Colonic mucosa (tissue), 4 donors: ENCODE measurements at regions not wholly inside any gene's neighbourhood (a gene's known extent, or its start where the extent isn't known, plus 50 kb on each side); places are given as distances from the start of the nearest gene placed in this dataset.

Experiments used
- DNase-seq: peaks from one replicate; pipeline ENCODE4 v3.0.0-alpha.2; 2020
- H3K27ac ChIP-seq: fragments of 200-600 bp; one replicate; pipeline ENCODE4 v1.8.0; 2021
- H3K27me3 ChIP-seq: fragments of 200-600 bp; one replicate; pipeline ENCODE4 v1.8.0; 2021
- H3K36me3 ChIP-seq: fragments of 200-600 bp; one replicate; pipeline ENCODE4 v1.8.0; 2021
- H3K4me1 ChIP-seq: fragments of 200-600 bp; one replicate; pipeline ENCODE4 v1.8.0; 2021; ENCODE audit warnings: mild to moderate bottlenecking
- H3K4me3 ChIP-seq: fragments of 200-600 bp; one replicate; pipeline ENCODE4 v1.8.0; 2021
- H3K9ac ChIP-seq, 2 donors: one replicate each; pipeline ENCODE4 v1.7.0; 2013; ENCODE audit warnings: control low read depth in 2 of 2, low read depth in 2 of 2, low read length in 2 of 2
- H3K9me3 ChIP-seq: fragments of 200-600 bp; one replicate; pipeline ENCODE4 v1.8.0; 2021
- intact Hi-C: fragments of 100-400 bp; cut with DNase I; formaldehyde crosslinking; loops from one replicate; pipeline ENCODE4 v1.14.1; 2022
- TF ChIP-seq, protein P1 (sequence below): fragments of 200-600 bp; IDR thresholded peaks from one replicate; pipeline ENCODE4 v1.8.0; 2022; ENCODE audit warnings: antibody characterized with exemption, mild to moderate bottlenecking
- donor health status: healthy.
- donor health status: DM: no; HTN: no; CAD: no.
- donor health status: DM: no; HTN: no; CAD: no.

DNA sequence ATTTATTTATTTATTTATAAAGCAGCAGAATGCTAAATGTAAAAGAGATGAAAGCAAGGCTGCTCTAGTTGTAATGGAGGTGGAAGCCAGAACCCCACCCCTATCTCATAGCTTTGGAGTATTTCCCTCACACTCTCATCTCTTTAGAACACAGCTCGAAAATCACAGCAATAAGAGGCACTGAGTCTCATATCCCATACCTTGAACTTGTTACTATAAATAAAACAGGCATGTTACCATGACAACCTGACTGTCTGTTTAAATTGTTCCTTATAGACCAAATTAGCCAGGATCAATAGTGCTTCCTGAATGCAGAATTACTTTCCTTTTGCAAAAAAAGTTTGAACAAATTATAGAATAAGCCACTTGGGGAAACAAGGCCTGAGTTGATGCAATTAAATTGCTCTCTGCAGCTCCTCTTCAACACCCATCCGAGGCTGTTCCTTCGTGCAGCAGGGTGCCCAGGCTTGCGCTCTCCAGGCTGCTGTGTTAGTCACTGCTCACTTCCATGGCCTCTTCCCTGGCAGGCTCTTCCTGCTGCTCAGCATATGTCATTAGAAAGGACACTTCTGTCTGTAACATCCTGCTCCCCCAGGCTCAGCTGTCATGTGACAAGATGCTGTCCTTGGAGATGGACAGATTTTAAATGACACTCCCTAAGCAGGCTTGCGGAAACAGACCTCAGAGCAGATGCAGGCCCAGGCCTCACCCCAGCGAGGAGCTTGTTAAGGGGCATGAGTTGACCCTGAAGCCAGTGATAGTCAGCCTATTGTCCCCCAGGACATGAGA lies 120.2 kb downstream of the CARTPT start:
- Histone ChIP-seq H3K4me1 (no peaks in the 10 kb centered on the region), H3K27me3 (no peaks in the 10 kb centered on the region), H3K36me3 (no peaks in the 10 kb centered on the region), H3K4me3 (no peak overlapping the region), H3K9ac (no peak overlapping the region), H3K9me3 (no peaks in the 10 kb centered on the region), H3K27ac (no peak overlapping the region)
- TF ChIP-seq, protein P1, sequence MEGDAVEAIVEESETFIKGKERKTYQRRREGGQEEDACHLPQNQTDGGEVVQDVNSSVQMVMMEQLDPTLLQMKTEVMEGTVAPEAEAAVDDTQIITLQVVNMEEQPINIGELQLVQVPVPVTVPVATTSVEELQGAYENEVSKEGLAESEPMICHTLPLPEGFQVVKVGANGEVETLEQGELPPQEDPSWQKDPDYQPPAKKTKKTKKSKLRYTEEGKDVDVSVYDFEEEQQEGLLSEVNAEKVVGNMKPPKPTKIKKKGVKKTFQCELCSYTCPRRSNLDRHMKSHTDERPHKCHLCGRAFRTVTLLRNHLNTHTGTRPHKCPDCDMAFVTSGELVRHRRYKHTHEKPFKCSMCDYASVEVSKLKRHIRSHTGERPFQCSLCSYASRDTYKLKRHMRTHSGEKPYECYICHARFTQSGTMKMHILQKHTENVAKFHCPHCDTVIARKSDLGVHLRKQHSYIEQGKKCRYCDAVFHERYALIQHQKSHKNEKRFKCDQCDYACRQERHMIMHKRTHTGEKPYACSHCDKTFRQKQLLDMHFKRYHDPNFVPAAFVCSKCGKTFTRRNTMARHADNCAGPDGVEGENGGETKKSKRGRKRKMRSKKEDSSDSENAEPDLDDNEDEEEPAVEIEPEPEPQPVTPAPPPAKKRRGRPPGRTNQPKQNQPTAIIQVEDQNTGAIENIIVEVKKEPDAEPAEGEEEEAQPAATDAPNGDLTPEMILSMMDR, result no peak
- intact Hi-C loops, result no loop called here
- no peak for DNase-seq

GRCh38 chr5:71841107-71841506 lies 122.0 kb downstream of the CARTPT start:
- TF ChIP-seq, protein P1, result no peak
- Histone ChIP-seq H3K36me3 (no peaks in the 10 kb centered on the region), H3K4me1 (no peaks in the 10 kb centered on the region), H3K27me3 (no peaks in the 10 kb centered on the region), H3K4me3 (no peak overlapping the region), H3K27ac (no peak overlapping the region), H3K9ac (no peak overlapping the region), H3K9me3 (no peaks in the 10 kb centered on the region)
- DNase-seq, result no peak
- intact Hi-C loops, result no loop called here

- no peak for DNase-seq
- H3K4me1 ChIP-seq, result no peaks in the 10 kb centered on the region
- TF ChIP-seq, protein P1, result no peak
- no peaks in the 10 kb centered on the region for H3K36me3 ChIP-seq
- H3K9ac ChIP-seq, result no peak overlapping the region
- no peaks in the 10 kb centered on the region for H3K27me3 ChIP-seq
- intact Hi-C loops, result no loop called here
- H3K4me3 ChIP-seq, result no peak overlapping the region
- H3K27ac ChIP-seq, result no peak overlapping the region
- no peaks in the 10 kb centered on the region for H3K9me3 ChIP-seq
Observed at GRCh38 chr5:71843111-71843510, 124.0 kb downstream of the CARTPT start.

DNA sequence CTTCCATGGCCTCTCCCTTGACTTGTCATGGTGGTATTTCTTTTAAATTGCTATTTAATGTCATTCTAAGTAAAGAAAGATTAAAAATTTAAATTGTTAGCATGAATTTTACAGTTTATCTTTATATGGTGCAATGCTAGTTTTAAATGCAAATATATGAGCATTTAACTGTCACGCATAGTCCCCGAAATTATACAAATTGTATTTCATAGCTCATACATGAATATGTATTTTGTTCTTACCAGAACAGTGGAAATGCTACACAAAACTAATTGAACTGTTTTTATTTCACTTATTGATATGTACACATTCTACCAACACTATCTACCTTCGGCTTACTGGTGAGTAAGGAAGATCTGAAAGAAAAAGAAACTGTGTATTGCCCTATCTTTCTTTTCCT lies 125.8 kb downstream of the CARTPT start:
- no peaks in the 10 kb centered on the region for H3K9me3 ChIP-seq
- intact Hi-C loops, result no loop called here
- H3K27me3 ChIP-seq, result no peaks in the 10 kb centered on the region
- no peak overlapping the region for H3K9ac ChIP-seq
- no peak overlapping the region for H3K27ac ChIP-seq
- TF ChIP-seq, protein P1, result no peak
- no peaks in the 10 kb centered on the region for H3K4me1 ChIP-seq
- DNase-seq, result no peak
- no peaks in the 10 kb centered on the region for H3K36me3 ChIP-seq
- no peak overlapping the region for H3K4me3 ChIP-seq

DNA sequence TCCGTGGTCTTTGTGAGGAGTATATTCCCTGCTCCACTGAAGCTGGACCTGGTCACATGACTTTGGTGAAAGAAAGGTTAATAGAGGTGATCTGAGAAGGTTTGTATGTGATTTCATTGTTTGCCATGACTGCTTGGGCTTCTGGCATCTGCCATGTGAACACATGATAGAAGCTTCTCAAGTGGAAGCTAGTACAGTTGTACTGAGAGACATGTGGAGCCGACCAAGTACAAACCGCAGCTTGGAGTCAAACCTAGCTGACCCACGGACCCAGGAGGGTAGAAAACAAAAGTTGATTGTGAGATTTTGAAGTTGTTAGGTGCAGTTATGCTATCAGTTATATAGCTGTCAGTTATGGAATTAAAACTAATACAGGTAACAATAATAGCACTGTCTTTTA lies 140.4 kb downstream of the CARTPT start:
- intact Hi-C loops, result no loop called here
- no peak for DNase-seq
- Histone ChIP-seq H3K36me3 (no peaks in the 10 kb centered on the region), H3K9me3 (no peaks in the 10 kb centered on the region), H3K9ac (no peak overlapping the region), H3K27ac (no peak overlapping the region), H3K4me3 (no peak overlapping the region), H3K27me3 (no peaks in the 10 kb centered on the region), H3K4me1 (no peaks in the 10 kb centered on the region)
- TF ChIP-seq, protein P1, result no peak
